CD4-positive, alpha-beta T cell (primary cell): ENCODE measurements at regions not wholly inside any gene's neighbourhood (a gene's known extent, or its start where the extent isn't known, plus 50 kb on each side); places are given as distances from the start of the nearest gene placed in this dataset.
"Not testable (repeated sequence)": the region's sequence is repeated elsewhere in the genome, so short reads cannot be mapped to it uniquely, and the experiment has no call there.

Source experiments
- ATAC-seq: fragments of 200-7000 bp; cut with Tn5 transposase; one replicate; pipeline ENCODE4 v1.10.0; 2022; ENCODE audit warnings: mild to moderate bottlenecking; ENCODE audit not compliant: poor library complexity
- CTCF ChIA-PET: fragments of 350-600 bp; sonication (Branson Sonifier 250); formaldehyde crosslinking; loops from one replicate; lab custom pipeline; 2021; ENCODE audit warnings: antibody characterized with exemption, inconsistent platforms; lab: Charles Lee
- POLR2A ChIA-PET: fragments of 350-600 bp; sonication (Branson Sonifier 250); formaldehyde crosslinking; loops from one replicate; lab custom pipeline; 2021; ENCODE audit warnings: antibody characterized with exemption, inconsistent platforms; lab: Charles Lee
- DNase-seq, 14 experiments: peaks; one replicate each; pipeline ENCODE4 v3.0.0-alpha.2; 2013 to 2020; ENCODE audit warnings: mixed read lengths in 2 of 14
- H3K27ac ChIP-seq, 2 donors: one replicate each; pipeline versions ENCODE4 v1.5.1 to v1.7.0; 2013; ENCODE audit warnings: low read length in 2 of 2, low read depth in 1 of 2, mild to moderate bottlenecking in 1 of 2
- H3K27me3 ChIP-seq, 2 experiments: 1 replicate in 1 of 2; 2 replicates in 1 of 2; pipeline versions ENCODE4 v1.6.1 to v1.7.0; 2013; ENCODE audit warnings: low read length in 2 of 2, control low read depth in 1 of 2, mild to moderate bottlenecking in 1 of 2, moderate library complexity in 1 of 2; ENCODE audit not compliant: insufficient read depth in 2 of 2, control insufficient read depth in 1 of 2
- H3K36me3 ChIP-seq: one replicate; pipeline ENCODE4 v1.6.1; 2013; ENCODE audit warnings: low read length, control low read depth; ENCODE audit not compliant: insufficient read depth
- H3K4me1 ChIP-seq: one replicate; pipeline ENCODE4 v1.6.1; 2013; ENCODE audit warnings: low read length, control low read depth; ENCODE audit not compliant: insufficient read depth
- H3K4me3 ChIP-seq: one replicate; pipeline ENCODE4 v1.5.1; 2013; ENCODE audit warnings: mild to moderate bottlenecking, low read length, moderate library complexity
- H3K9me3 ChIP-seq, 2 experiments: 1 replicate in 1 of 2; 2 replicates in 1 of 2; pipeline versions ENCODE4 v1.6.1 to v1.7.0; 2013; ENCODE audit warnings: low read length in 2 of 2, mild to moderate bottlenecking in 2 of 2, control low read depth in 1 of 2, moderate library complexity in 1 of 2; ENCODE audit not compliant: control insufficient read depth in 1 of 2, insufficient read depth in 1 of 2
- H3K27ac Mint-ChIP-seq: one replicate; pipeline ENCODE4 v1.8.0; 2020; ENCODE audit warnings: mixed read lengths
- H3K27me3 Mint-ChIP-seq: one replicate; pipeline ENCODE4 v1.8.0; 2021; ENCODE audit warnings: mixed read lengths
- H3K36me3 Mint-ChIP-seq: one replicate; pipeline ENCODE4 v1.8.0; 2021; ENCODE audit warnings: low read depth, mixed read lengths
- H3K4me1 Mint-ChIP-seq: one replicate; pipeline ENCODE4 v1.8.0; 2021; ENCODE audit warnings: low read depth, mixed read lengths
- H3K4me3 Mint-ChIP-seq: one replicate; pipeline ENCODE4 v1.8.0; 2020; ENCODE audit warnings: mild to moderate bottlenecking, mixed read lengths
- H3K9me3 Mint-ChIP-seq: one replicate; pipeline ENCODE4 v1.8.0; 2020; ENCODE audit warnings: mixed read lengths
- CTCF ChIP-seq: fragments of 200-600 bp; IDR thresholded peaks from one replicate; pipeline ENCODE4 v1.8.0; 2022; ENCODE audit warnings: antibody characterized with exemption, mild to moderate bottlenecking
- intact Hi-C, 2 experiments: fragments of 100-400 bp; cut with DNase I in 1 of 2; cut with micrococcal nuclease in 1 of 2; formaldehyde crosslinking; loops; one replicate each; pipeline versions ENCODE4 v1.15.1 to v1.9.0; 2023 to 2025; cut with DNase I, micrococcal nuclease

- no peaks in the 10 kb centered on the region for H3K36me3 ChIP-seq
- no peak for ATAC-seq
- H3K9me3 Mint-ChIP-seq: peaks cover 19% of the 10 kb centered on the region
- no peak for TF ChIP-seq CTCF
- H3K4me3 ChIP-seq: no peak overlapping the region
- no peak overlapping the region for H3K27ac Mint-ChIP-seq
- no peaks in the 10 kb centered on the region for H3K36me3 Mint-ChIP-seq
- no peak overlapping the region for H3K4me3 Mint-ChIP-seq
- H3K9me3 ChIP-seq: peaks cover 0 to 7% of the 10 kb centered on the region in 2 experiments
- no peaks in the 10 kb centered on the region for H3K4me1 ChIP-seq
- H3K27ac ChIP-seq: no peak overlapping the region
- H3K27me3 Mint-ChIP-seq: no peaks in the 10 kb centered on the region
- DNase-seq: no peak
- intact Hi-C loops: no loop called here
- POLR2A ChIA-PET: no interaction called here
- H3K4me1 Mint-ChIP-seq: no peaks in the 10 kb centered on the region
- no peaks in the 10 kb centered on the region for H3K27me3 ChIP-seq
- CTCF ChIA-PET: no interaction called here
Observed at GRCh38 chr2:22143840-22144239, 1020.1 kb downstream of the TDRD15 start.

- intact Hi-C loops: no loop called here
- no peak overlapping the region for H3K4me3 Mint-ChIP-seq
- POLR2A ChIA-PET: no interaction called here
- H3K27ac ChIP-seq: no peak overlapping the region
- no peak for DNase-seq
- no peak for ATAC-seq
- H3K4me1 Mint-ChIP-seq: no peaks in the 10 kb centered on the region
- H3K36me3 ChIP-seq: no peaks in the 10 kb centered on the region
- H3K4me3 ChIP-seq: no peak overlapping the region
- H3K4me1 ChIP-seq: no peaks in the 10 kb centered on the region
- H3K9me3 ChIP-seq: peaks cover 0 to 18% of the 10 kb centered on the region in 2 experiments
- H3K9me3 Mint-ChIP-seq: peaks cover 13% of the 10 kb centered on the region
- CTCF ChIA-PET: no interaction called here
- H3K27ac Mint-ChIP-seq: no peak overlapping the region
- H3K36me3 Mint-ChIP-seq: no peaks in the 10 kb centered on the region
- H3K27me3 Mint-ChIP-seq: no peaks in the 10 kb centered on the region
- TF ChIP-seq CTCF: no peak
- H3K27me3 ChIP-seq: no peaks in the 10 kb centered on the region
Observed at GRCh38 chr2:22153931-22154613, 1030.3 kb downstream of the TDRD15 start.

- H3K27me3 ChIP-seq, H3K4me3 ChIP-seq, H3K27me3 Mint-ChIP-seq, intact Hi-C loops, POLR2A ChIA-PET, H3K4me3 Mint-ChIP-seq, H3K27ac Mint-ChIP-seq, H3K36me3 Mint-ChIP-seq, CTCF ChIA-PET, DNase-seq, H3K27ac ChIP-seq, H3K4me1 Mint-ChIP-seq, H3K9me3 ChIP-seq, H3K4me1 ChIP-seq, ATAC-seq, H3K36me3 ChIP-seq: not testable (repeated sequence)
- peaks cover 13% of the 10 kb centered on the region for H3K9me3 Mint-ChIP-seq
Observed at GRCh38 chr2:22156661-22157060, 1032.9 kb downstream of the TDRD15 start.

GRCh38 chr2:22167256-22167655 is 1043.5 kb downstream of the TDRD15 start:
- Mint-ChIP-seq H3K4me3 (no peak overlapping the region), H3K27ac (no peak overlapping the region), H3K9me3 (peaks cover 34% of the 10 kb centered on the region), H3K27me3 (no peaks in the 10 kb centered on the region), H3K36me3 (no peaks in the 10 kb centered on the region), H3K4me1 (no peaks in the 10 kb centered on the region)
- Histone ChIP-seq H3K27me3 (no peaks in the 10 kb centered on the region), H3K9me3 (no peaks in the 10 kb centered on the region), H3K36me3 (no peaks in the 10 kb centered on the region), H3K27ac (no peak overlapping the region), H3K4me1 (no peaks in the 10 kb centered on the region), H3K4me3 (no peak overlapping the region)
- ChIA-PET POLR2A (no interaction called here), CTCF (no interaction called here)
- intact Hi-C loops: no loop called here
- no peak for ATAC-seq
- DNase-seq: no peak
- no peak for TF ChIP-seq CTCF
